ENCODE measurements at regions not wholly inside any gene's neighbourhood (a gene's known extent, or its start where the extent isn't known, plus 50 kb on each side); places are given as distances from the start of the nearest gene placed in this dataset.

DNA sequence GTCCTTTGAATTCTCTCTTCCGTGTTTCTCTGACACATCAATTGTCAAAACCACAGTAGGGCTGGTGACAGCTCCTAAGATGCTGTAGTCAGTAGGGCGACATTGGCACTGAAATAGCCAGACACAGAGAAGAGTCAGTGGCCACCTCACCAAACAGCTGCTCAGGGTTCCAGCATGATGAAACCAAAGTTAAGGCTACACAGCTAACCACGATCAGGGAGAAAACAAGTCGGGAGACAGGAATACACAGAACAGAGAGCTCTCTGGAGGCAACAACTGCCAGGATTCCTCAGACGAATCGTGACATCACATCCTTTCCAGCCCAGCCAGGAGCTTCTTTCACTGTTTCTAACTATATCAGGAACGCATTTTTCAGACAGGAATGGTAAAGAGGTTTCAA is 922.2 kb downstream of the SORCS1 start:
- H3K4me1 Mint-ChIP-seq, result no peaks in the 10 kb centered on the region
- no peaks in the 10 kb centered on the region for H3K36me3 Mint-ChIP-seq (ENCODE audit: low read depth)
- DNase-seq, result no peak
- H3K4me3 Mint-ChIP-seq, result no peak overlapping the region
- H3K27ac Mint-ChIP-seq, result no peak overlapping the region
- ChIA-PET CTCF (no interaction called here), POLR2A (no interaction called here)
- no peaks in the 10 kb centered on the region for H3K9me3 Mint-ChIP-seq
- H3K27me3 Mint-ChIP-seq, result no peaks in the 10 kb centered on the region

DNA sequence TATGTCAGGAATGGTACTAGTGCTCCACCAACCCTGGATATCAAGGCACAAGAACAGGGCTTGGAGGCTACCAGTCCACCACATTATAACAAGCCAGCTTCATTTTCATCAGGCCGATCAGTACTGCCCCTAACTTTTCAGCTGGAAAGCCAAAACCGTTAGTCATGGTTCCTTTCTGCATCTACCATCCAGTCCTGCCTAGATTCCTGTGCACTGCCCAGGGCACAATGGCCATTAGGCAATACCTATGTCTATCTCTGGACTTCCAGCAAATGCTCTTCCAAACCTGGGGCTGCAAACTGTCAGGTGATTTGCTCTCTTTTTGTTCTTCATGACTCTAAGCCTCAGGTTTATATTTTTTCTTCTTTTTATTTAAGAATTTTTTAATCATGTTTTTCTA is 937.7 kb downstream of the SORCS1 start:
- H3K4me3 Mint-ChIP-seq, result no peak overlapping the region
- CTCF ChIA-PET, result no interaction called here
- no peaks in the 10 kb centered on the region for H3K36me3 Mint-ChIP-seq (ENCODE audit: low read depth)
- DNase-seq, result no peak
- POLR2A ChIA-PET, result no interaction called here
- H3K9me3 Mint-ChIP-seq, result no peaks in the 10 kb centered on the region
- H3K27me3 Mint-ChIP-seq, result no peaks in the 10 kb centered on the region
- H3K4me1 Mint-ChIP-seq, result no peaks in the 10 kb centered on the region
- no peak overlapping the region for H3K27ac Mint-ChIP-seq

DNA sequence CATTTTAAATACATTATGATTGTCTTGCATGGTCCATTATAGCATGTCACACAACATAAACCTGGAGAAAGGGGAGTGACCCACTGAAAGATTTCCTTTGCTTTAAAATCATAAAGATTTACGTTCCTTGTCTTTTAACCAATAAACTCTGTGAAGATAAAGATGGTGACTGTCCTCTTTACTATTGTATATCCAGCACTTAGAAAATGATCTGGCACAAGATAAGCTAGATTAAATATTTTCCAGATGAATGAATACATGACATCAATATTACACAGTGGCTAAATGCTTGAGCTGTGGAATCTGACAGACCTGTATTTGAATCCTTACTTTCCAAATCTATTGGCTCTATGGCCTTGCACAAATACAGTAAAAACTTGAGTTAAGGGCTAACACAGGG is 938.4 kb downstream of the SORCS1 start:
- H3K9me3 Mint-ChIP-seq, result peaks cover under 1% of the 10 kb centered on the region
- POLR2A ChIA-PET, result no interaction called here
- H3K4me1 Mint-ChIP-seq, result no peaks in the 10 kb centered on the region
- CTCF ChIA-PET, result no interaction called here
- H3K27ac Mint-ChIP-seq, result no peak overlapping the region
- no peaks in the 10 kb centered on the region for H3K36me3 Mint-ChIP-seq (ENCODE audit: low read depth)
- no peaks in the 10 kb centered on the region for H3K27me3 Mint-ChIP-seq
- no peak overlapping the region for H3K4me3 Mint-ChIP-seq
- no peak for DNase-seq

DNA sequence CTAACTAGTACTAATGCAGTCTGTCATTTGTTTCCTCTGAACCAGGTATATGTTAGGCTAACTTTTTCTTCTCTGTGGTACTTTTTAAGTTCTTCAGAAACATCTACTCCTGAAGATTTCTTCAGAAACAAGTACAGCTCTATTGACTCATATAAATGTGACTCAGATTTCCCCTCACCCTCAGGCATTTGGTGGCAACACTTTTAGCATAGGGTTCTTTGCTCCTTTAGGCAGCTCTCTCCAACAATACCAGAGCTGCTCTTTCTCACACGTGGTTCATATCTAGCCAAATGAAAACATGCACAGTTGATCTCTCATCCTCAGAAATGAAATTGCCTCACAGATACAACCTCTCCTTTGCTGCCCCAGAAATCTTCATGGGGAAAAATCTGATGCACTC is 939.8 kb downstream of the SORCS1 start:
- H3K4me3 Mint-ChIP-seq, result no peak overlapping the region
- no peaks in the 10 kb centered on the region for H3K36me3 Mint-ChIP-seq (ENCODE audit: low read depth)
- POLR2A ChIA-PET, result no interaction called here
- CTCF ChIA-PET, result no interaction called here
- no peak for DNase-seq
- H3K27me3 Mint-ChIP-seq, result no peaks in the 10 kb centered on the region
- H3K4me1 Mint-ChIP-seq, result no peaks in the 10 kb centered on the region
- H3K27ac Mint-ChIP-seq, result no peak overlapping the region
- peaks cover 3% of the 10 kb centered on the region for H3K9me3 Mint-ChIP-seq

DNA sequence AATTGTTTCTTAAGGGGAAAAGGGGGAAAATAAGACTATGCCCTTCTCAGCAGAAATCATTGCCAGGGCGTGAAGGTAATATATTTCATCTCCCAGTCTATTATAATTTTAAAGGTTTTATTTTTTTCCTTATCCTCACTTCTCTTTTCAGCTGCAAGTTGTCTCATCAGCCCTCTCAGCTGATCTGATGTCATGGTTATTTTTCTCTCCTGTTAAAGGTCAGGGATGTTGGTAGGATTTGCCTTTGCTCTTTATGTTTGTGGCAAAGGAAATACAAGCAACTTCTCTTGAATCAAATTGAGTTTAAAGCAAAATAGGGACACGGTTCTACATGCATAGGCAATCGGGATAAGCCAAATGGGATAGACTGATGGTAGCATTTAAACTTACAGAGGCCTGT is 946.9 kb downstream of the SORCS1 start:
- H3K4me1 Mint-ChIP-seq, result no peaks in the 10 kb centered on the region
- ChIA-PET POLR2A (no interaction called here), CTCF (interaction anchor here (1.5 kb wide), 1 partner anchor 11 kb away, joined by 5 read pairs; no protein-coding TSS in a partner anchor)
- H3K27ac Mint-ChIP-seq, result no peak overlapping the region
- no peaks in the 10 kb centered on the region for H3K36me3 Mint-ChIP-seq (ENCODE audit: low read depth)
- no peak overlapping the region for H3K4me3 Mint-ChIP-seq
- H3K9me3 Mint-ChIP-seq, result peaks cover 3% of the 10 kb centered on the region
- DNase-seq, result no peak
- H3K27me3 Mint-ChIP-seq, result no peaks in the 10 kb centered on the region

DNA sequence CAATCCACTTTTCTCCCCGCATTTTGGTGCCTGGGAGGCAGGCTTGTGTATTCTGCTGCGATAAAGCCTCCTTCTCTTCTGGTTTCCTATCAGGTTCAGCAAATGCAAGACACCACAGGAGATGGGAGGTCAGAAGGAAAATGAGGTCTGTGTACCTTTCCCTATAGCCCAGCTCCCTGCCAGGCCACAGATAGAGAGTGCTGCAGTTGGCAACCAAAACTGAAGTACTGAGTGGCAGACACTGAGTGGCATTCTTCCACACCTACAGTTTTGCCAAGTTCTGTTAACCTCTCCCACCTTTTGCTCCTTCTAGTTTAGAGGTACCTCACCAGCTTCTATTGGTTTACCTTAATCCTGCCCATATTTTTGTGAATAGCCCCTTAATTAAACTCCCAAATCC is 948.4 kb downstream of the SORCS1 start:
- Mint-ChIP-seq H3K4me3 (no peak overlapping the region), H3K36me3 (ENCODE audit: low read depth) (no peaks in the 10 kb centered on the region), H3K9me3 (peaks cover 2% of the 10 kb centered on the region), H3K27me3 (no peaks in the 10 kb centered on the region), H3K27ac (no peak overlapping the region), H3K4me1 (no peaks in the 10 kb centered on the region)
- DNase-seq, result no peak
- CTCF ChIA-PET, result interaction anchor here (0.5 kb wide), 1 partner anchor 211 kb away, joined by 6 read pairs; no protein-coding TSS in a partner anchor
- POLR2A ChIA-PET, result no interaction called here

DNA sequence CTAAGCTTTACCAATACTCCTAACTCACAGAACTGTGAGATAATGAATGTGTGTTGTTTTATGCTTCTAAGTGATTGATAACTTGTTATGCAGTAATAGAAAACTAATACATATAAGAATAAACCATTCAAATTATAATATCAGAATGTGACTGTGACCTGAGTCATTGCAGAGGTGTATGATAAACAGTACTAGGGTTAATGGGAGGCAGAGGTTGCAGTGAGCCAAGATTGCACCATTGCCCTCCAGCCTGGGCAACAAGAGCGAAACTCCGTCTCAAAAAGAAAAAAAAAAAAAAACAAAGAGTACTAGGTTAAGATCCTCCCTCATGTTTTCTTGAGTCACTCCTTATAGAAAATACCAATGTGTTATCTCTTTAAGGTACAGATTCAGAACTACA is 950.3 kb downstream of the SORCS1 start:
- Mint-ChIP-seq H3K4me3 (no peak overlapping the region), H3K36me3 (ENCODE audit: low read depth) (no peaks in the 10 kb centered on the region), H3K27me3 (no peaks in the 10 kb centered on the region), H3K27ac (no peak overlapping the region), H3K9me3 (no peaks in the 10 kb centered on the region), H3K4me1 (no peaks in the 10 kb centered on the region)
- POLR2A ChIA-PET, result no interaction called here
- CTCF ChIA-PET, result interaction anchor here (1.1 kb wide), 1 partner anchor 14 kb away, joined by 3 read pairs; no protein-coding TSS in a partner anchor
- no peak for DNase-seq

DNA sequence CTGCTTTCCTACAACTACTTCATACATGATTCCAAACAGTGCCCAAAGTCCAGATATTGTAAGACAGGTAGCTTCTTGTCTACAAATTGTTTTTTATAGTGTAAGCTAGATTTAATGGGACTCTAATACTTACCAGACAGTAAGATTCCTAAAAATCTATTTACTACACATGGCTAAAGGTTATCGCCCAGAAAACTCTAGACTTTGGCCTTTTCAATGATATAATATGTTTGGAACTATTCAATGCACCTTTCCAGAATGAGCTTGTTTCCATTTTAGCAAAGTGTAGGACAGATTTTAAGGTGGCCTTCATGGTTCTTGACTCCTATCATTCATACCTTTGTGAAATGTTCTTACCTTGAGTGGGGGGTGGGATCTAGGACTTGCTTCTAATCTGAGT is 951.0 kb downstream of the SORCS1 start:
- no peak for DNase-seq
- no peaks in the 10 kb centered on the region for H3K27me3 Mint-ChIP-seq
- H3K9me3 Mint-ChIP-seq, result no peaks in the 10 kb centered on the region
- no peak overlapping the region for H3K4me3 Mint-ChIP-seq
- no peaks in the 10 kb centered on the region for H3K4me1 Mint-ChIP-seq
- POLR2A ChIA-PET, result no interaction called here
- CTCF ChIA-PET, result interaction anchor here (1.1 kb wide), 1 partner anchor 15 kb away, joined by 3 read pairs; no protein-coding TSS in a partner anchor
- H3K27ac Mint-ChIP-seq, result no peak overlapping the region
- no peaks in the 10 kb centered on the region for H3K36me3 Mint-ChIP-seq (ENCODE audit: low read depth)

DNA sequence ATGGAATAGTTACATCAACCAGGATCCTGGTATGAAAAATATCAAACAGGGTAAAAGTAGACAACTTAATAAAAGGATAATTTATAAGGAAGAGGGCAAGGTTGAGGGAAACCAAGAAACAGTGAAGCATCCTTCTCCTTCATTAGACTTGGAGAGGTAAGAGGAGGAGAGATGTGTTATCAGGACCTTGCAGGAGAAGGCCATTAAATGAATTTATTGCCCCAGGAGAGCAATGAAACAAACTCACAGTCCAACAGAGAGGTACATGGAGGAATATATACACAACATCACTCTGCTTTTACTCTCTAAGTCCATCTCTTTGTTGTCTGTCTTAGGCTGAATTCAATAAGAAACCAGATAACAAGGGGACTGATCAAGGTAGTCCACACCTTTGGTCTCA is 966.2 kb downstream of the SORCS1 start:
- no peaks in the 10 kb centered on the region for H3K9me3 Mint-ChIP-seq
- POLR2A ChIA-PET, result no interaction called here
- DNase-seq, result no peak
- H3K27me3 Mint-ChIP-seq, result no peaks in the 10 kb centered on the region
- no peak overlapping the region for H3K4me3 Mint-ChIP-seq
- H3K27ac Mint-ChIP-seq, result no peak overlapping the region
- H3K4me1 Mint-ChIP-seq, result no peaks in the 10 kb centered on the region
- no peaks in the 10 kb centered on the region for H3K36me3 Mint-ChIP-seq (ENCODE audit: low read depth)
- CTCF ChIA-PET, result no interaction called here

DNA sequence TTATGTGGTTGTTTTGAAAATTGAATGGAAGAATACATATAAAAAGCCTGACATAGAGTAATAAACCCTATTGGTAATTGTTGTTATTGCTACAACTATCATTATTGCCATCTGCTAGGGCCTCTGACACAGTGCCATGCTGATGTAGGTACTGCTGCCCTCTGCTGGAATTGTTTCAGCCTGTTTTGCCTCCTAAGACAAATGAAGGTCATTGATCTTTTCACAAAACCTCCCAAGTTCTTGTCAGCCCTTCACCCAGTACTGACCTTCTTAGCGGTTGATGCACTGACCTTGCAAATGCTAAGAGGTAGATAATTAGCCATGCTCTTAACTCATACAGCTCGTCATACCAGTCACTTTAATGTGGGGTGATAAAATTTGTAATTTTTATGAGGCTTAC is 975.2 kb downstream of the SORCS1 start:
- DNase-seq, result no peak
- POLR2A ChIA-PET, result no interaction called here
- CTCF ChIA-PET, result no interaction called here

DNA sequence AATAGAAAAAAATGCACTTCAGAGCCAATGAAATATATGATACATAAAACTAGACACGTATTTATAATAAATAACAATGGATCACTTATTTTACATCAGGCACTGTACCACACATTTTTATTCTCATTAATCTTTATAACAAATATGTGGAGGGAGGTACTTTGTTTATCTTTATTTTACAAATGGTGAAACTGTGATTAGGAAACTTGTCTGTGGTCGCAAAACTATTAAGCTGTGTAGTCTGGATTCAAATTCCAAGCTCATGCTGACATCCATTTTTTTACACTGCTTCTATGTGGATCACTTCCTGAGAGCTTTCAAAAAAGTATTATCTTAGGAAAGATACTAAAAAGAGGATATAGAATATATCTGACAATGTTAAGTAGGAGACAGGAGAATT is 978.6 kb downstream of the SORCS1 start:
- no peaks in the 10 kb centered on the region for H3K4me1 Mint-ChIP-seq
- ChIA-PET CTCF (no interaction called here), POLR2A (no interaction called here)
- H3K27me3 Mint-ChIP-seq, result no peaks in the 10 kb centered on the region
- no peak overlapping the region for H3K4me3 Mint-ChIP-seq
- no peaks in the 10 kb centered on the region for H3K36me3 Mint-ChIP-seq (ENCODE audit: low read depth)
- no peak overlapping the region for H3K27ac Mint-ChIP-seq
- no peaks in the 10 kb centered on the region for H3K9me3 Mint-ChIP-seq
- no peak for DNase-seq

More for the DNA sequence above, 975.2 kb downstream of the SORCS1 start:
- no peaks in the 10 kb centered on the region for H3K9me3 Mint-ChIP-seq
- no peaks in the 10 kb centered on the region for H3K36me3 Mint-ChIP-seq (ENCODE audit: low read depth)
- no peaks in the 10 kb centered on the region for H3K27me3 Mint-ChIP-seq
- no peak overlapping the region for H3K27ac Mint-ChIP-seq
- no peaks in the 10 kb centered on the region for H3K4me1 Mint-ChIP-seq
- H3K4me3 Mint-ChIP-seq, result no peak overlapping the region

DNA sequence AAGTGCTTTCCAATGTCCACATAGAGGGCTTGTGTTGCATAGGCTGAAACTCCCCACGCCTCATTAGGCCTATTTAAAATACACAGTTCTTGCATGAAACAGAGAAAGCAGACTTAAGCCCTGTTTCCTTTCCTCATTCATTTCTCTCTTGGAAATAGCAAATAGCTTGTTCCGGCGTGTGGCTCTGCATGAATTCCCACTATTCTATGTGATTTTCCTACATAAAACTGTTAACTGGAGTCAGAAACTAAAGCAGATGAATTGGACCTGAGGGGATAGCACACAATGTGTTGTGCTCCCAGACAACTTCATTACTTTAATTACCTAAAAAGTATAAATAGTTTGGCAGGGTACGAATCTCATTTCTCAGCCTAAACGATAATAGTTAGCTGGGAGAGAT is 981.5 kb downstream of the SORCS1 start:
- ChIA-PET CTCF (no interaction called here), POLR2A (no interaction called here)
- H3K27ac Mint-ChIP-seq, result no peak overlapping the region
- no peaks in the 10 kb centered on the region for H3K4me1 Mint-ChIP-seq
- no peaks in the 10 kb centered on the region for H3K27me3 Mint-ChIP-seq
- DNase-seq, result no peak
- H3K4me3 Mint-ChIP-seq, result no peak overlapping the region
- H3K9me3 Mint-ChIP-seq, result no peaks in the 10 kb centered on the region
- H3K36me3 Mint-ChIP-seq (ENCODE audit: low read depth), result no peaks in the 10 kb centered on the region

DNA sequence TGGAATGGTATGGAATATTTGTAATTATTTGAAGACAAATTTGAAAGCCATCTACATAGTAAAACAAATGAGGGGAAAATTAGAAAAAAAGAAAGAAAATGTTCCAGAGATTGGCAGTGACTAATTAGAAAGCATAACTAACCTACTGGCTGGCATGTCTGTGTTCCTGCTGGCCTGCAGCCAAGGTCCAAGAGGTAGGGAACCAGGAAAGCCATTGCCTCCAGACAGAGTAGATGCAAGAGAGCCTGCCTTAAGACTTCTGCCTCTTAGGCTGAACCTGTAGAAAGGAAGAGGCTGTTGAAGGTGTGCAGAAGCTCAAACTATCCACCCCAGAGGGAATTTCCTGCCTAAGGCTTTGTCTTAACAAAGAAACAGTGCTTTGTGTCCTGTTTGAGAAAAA is 982.0 kb downstream of the SORCS1 start:
- no peaks in the 10 kb centered on the region for H3K4me1 Mint-ChIP-seq
- CTCF ChIA-PET, result no interaction called here
- no peak for DNase-seq
- H3K9me3 Mint-ChIP-seq, result no peaks in the 10 kb centered on the region
- POLR2A ChIA-PET, result no interaction called here
- no peak overlapping the region for H3K4me3 Mint-ChIP-seq
- H3K36me3 Mint-ChIP-seq (ENCODE audit: low read depth), result no peaks in the 10 kb centered on the region
- H3K27ac Mint-ChIP-seq, result no peak overlapping the region
- H3K27me3 Mint-ChIP-seq, result no peaks in the 10 kb centered on the region

DNA sequence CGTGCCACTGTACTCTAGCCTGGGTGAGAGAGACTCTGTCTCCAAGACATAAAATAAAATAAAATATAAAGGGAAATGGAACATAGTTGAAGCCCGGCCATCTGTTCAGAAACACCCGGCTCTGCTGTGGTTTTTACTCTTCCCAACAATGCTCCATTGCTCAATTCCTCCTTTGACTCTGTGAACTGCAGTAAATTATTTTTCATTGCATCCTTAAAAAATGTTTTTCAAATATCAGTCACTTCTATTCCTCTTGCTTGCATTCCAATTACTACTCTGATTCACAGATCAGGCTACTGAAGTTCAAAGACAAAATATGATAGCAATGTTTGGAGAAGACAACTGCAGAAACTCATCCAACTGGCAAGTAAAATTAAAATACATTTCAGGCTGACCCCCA is 983.0 kb downstream of the SORCS1 start:
- ChIA-PET POLR2A (no interaction called here), CTCF (no interaction called here)
- Mint-ChIP-seq H3K27ac (no peak overlapping the region), H3K9me3 (no peaks in the 10 kb centered on the region), H3K4me1 (no peaks in the 10 kb centered on the region), H3K36me3 (ENCODE audit: low read depth) (no peaks in the 10 kb centered on the region), H3K4me3 (no peak overlapping the region), H3K27me3 (no peaks in the 10 kb centered on the region)
- no peak for DNase-seq

DNA sequence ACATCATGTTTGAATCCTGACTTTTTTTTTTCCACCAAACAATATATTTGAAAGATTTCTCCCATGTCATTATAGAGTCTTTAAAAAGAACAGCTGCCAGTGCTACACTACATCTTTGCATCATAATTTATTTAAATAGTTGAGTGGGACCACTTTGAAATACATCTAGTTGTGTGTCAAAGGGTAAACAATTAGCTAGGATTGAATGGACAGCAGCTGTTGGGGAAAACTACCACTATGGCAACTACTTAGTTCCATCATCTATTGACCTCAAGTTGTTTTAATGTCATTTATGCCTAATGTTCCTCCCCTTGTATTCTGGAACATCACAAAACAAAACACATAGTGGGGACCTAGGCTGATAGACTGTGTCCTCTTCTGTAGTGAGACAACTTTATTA is 985.1 kb downstream of the SORCS1 start:
- no peaks in the 10 kb centered on the region for H3K36me3 Mint-ChIP-seq (ENCODE audit: low read depth)
- DNase-seq, result no peak
- H3K4me1 Mint-ChIP-seq, result no peaks in the 10 kb centered on the region
- H3K27ac Mint-ChIP-seq, result no peak overlapping the region
- POLR2A ChIA-PET, result no interaction called here
- no peak overlapping the region for H3K4me3 Mint-ChIP-seq
- H3K9me3 Mint-ChIP-seq, result no peaks in the 10 kb centered on the region
- CTCF ChIA-PET, result no interaction called here
- no peaks in the 10 kb centered on the region for H3K27me3 Mint-ChIP-seq

All from activated CD4-positive, alpha-beta T cell treated with anti-CD3 and anti-CD28 coated beads, Interleukin-2, amount 10 ng/mL, durations not matched to agents 7 days and 5 days (primary cell).